ENCODE measurements at regions not wholly inside any gene's neighbourhood (a gene's known extent, or its start where the extent isn't known, plus 50 kb on each side); places are given as distances from the start of the nearest gene placed in this dataset.

GRCh38 chr7:22895140-22895827, 72.6 kb upstream of the TOMM7 start:
- Histone ChIP-seq H3K9me3 (replicated peaks) (no peaks in the 10 kb centered on the region), H3K4me3 (no peak overlapping the region), H3K36me3 (no peaks in the 10 kb centered on the region), H3K27me3 (peaks cover 3% of the 10 kb centered on the region; the same call in 1 of the 2 replicates), H3K27ac (no peak overlapping the region), H3K4me1 (no peaks in the 10 kb centered on the region)
- DNase-seq: no peak

GRCh38 chr7:22894546-22894945, 71.9 kb upstream of the TOMM7 start:
- Histone ChIP-seq H3K27me3 (peaks cover 3% of the 10 kb centered on the region; the same call in 1 of the 2 replicates), H3K36me3 (no peaks in the 10 kb centered on the region), H3K27ac (no peak overlapping the region), H3K9me3 (replicated peaks) (no peaks in the 10 kb centered on the region), H3K4me1 (no peaks in the 10 kb centered on the region), H3K4me3 (no peak overlapping the region)
- no peak for DNase-seq

GRCh38 chr7:22890773-22891172, 68.1 kb upstream of the TOMM7 start:
- Histone ChIP-seq H3K36me3 (no peaks in the 10 kb centered on the region), H3K4me1 (peaks cover 7% of the 10 kb centered on the region), H3K4me3 (no peak overlapping the region), H3K27me3 (peaks cover 3% of the 10 kb centered on the region; the same call in 1 of the 2 replicates), H3K9me3 (replicated peaks) (no peaks in the 10 kb centered on the region), H3K27ac (no peak overlapping the region)
- no peak for DNase-seq

GRCh38 chr7:22885797-22886261, 63.2 kb upstream of the TOMM7 start:
- Histone ChIP-seq H3K27ac (peak overlapping the region; percentile 1; the same call in 1 of the 2 replicates), H3K9me3 (replicated peaks) (no peaks in the 10 kb centered on the region), H3K36me3 (no peaks in the 10 kb centered on the region), H3K27me3 (no peaks in the 10 kb centered on the region), H3K4me3 (no peak overlapping the region), H3K4me1 (peaks cover 13% of the 10 kb centered on the region)
- peak; percentile 59 to 76 for DNase-seq

GRCh38 chr7:22884911-22885788, 62.5 kb upstream of the TOMM7 start:
- H3K36me3 ChIP-seq: no peaks in the 10 kb centered on the region
- H3K27me3 ChIP-seq: no peaks in the 10 kb centered on the region
- no peaks in the 10 kb centered on the region for H3K9me3 ChIP-seq (replicated peaks)
- H3K4me1 ChIP-seq: peaks cover 13% of the 10 kb centered on the region
- no peak for DNase-seq
- H3K4me3 ChIP-seq: no peak overlapping the region
- no peak overlapping the region for H3K27ac ChIP-seq

GRCh38 chr7:22882106-22882505, 59.5 kb upstream of the TOMM7 start:
- Histone ChIP-seq H3K9me3 (replicated peaks) (no peaks in the 10 kb centered on the region), H3K4me3 (no peak overlapping the region), H3K4me1 (peaks cover 22% of the 10 kb centered on the region)

GRCh38 chr7:22879709-22880306, 57.2 kb upstream of the TOMM7 start:
- H3K4me1 ChIP-seq: peaks cover 20% of the 10 kb centered on the region
- no peak overlapping the region for H3K4me3 ChIP-seq
- no peaks in the 10 kb centered on the region for H3K27me3 ChIP-seq
- no peaks in the 10 kb centered on the region for H3K9me3 ChIP-seq (replicated peaks)
- H3K36me3 ChIP-seq: no peaks in the 10 kb centered on the region
- no peak overlapping the region for H3K27ac ChIP-seq
- DNase-seq: no peak

More at GRCh38 chr7:22882106-22882505, 59.5 kb upstream of the TOMM7 start:
- Histone ChIP-seq H3K27ac (no peak overlapping the region), H3K27me3 (no peaks in the 10 kb centered on the region), H3K36me3 (no peaks in the 10 kb centered on the region)
- DNase-seq: no peak

- H3K27me3 ChIP-seq: no peaks in the 10 kb centered on the region
- no peaks in the 10 kb centered on the region for H3K36me3 ChIP-seq
- H3K9me3 ChIP-seq (replicated peaks): no peaks in the 10 kb centered on the region
- no peak for DNase-seq
- no peak overlapping the region for H3K4me3 ChIP-seq
- H3K4me1 ChIP-seq: peaks cover 20% of the 10 kb centered on the region
- no peak overlapping the region for H3K27ac ChIP-seq
These were observed 56.6 kb upstream of the TOMM7 start for GRCh38 chr7:22879280-22879679.

GRCh38 chr7:22876986-22877729, 54.5 kb upstream of the TOMM7 start:
- peak overlapping the region; percentile 55 for H3K27ac ChIP-seq
- H3K27me3 ChIP-seq: no peaks in the 10 kb centered on the region
- no peaks in the 10 kb centered on the region for H3K9me3 ChIP-seq (replicated peaks)
- H3K36me3 ChIP-seq: no peaks in the 10 kb centered on the region
- DNase-seq: peak; percentile 93 to 98
- H3K4me1 ChIP-seq: peaks cover 20% of the 10 kb centered on the region
- no peak overlapping the region for H3K4me3 ChIP-seq

- H3K4me3 ChIP-seq: no peak overlapping the region
- H3K4me1 ChIP-seq: peaks cover 20% of the 10 kb centered on the region
- no peaks in the 10 kb centered on the region for H3K9me3 ChIP-seq (replicated peaks)
- no peak for DNase-seq
- no peaks in the 10 kb centered on the region for H3K27me3 ChIP-seq
- H3K27ac ChIP-seq: no peak overlapping the region
- no peaks in the 10 kb centered on the region for H3K36me3 ChIP-seq
These were observed 52.8 kb upstream of the TOMM7 start for GRCh38 chr7:22875470-22875869.

- no peaks in the 10 kb centered on the region for H3K27me3 ChIP-seq
- no peak overlapping the region for H3K27ac ChIP-seq
- peaks cover 20% of the 10 kb centered on the region for H3K4me1 ChIP-seq
- DNase-seq: no peak
- no peak overlapping the region for H3K4me3 ChIP-seq
- no peaks in the 10 kb centered on the region for H3K36me3 ChIP-seq
- H3K9me3 ChIP-seq (replicated peaks): no peaks in the 10 kb centered on the region
These were observed 52.3 kb upstream of the TOMM7 start for GRCh38 chr7:22874904-22875303.

Measured in SJCRH30 (cell line).